ENCODE measurements at regions not wholly inside any gene's neighbourhood (a gene's known extent, or its start where the extent isn't known, plus 50 kb on each side); places are given as distances from the start of the nearest gene placed in this dataset.

DNA sequence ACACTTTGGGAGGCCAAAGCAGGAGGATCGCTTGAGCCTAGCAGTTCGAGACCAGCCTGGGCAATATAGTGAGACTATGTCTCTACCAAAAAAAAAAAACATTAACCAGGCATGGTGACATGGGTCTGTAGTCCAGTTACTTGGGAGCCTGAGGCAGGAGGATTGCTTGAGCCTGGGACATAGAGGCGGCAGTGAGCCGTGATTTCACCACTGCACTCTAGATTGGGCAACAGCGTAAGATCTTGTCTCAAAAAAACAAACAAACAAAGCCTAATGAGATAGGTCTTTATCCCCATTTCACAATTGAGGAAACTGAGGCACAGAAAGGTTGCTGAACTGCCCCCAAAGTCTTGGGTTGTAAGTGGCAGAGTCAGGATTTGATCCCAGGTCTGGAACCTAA lies 70.5 kb upstream of the RAD23B start:
- H3K4me3 Mint-ChIP-seq: no peak overlapping the region
- H3K36me3 Mint-ChIP-seq (ENCODE audit: low read depth): no peaks in the 10 kb centered on the region
- ATAC-seq: no peak
- peaks cover 6% of the 10 kb centered on the region for H3K4me1 Mint-ChIP-seq
- peaks cover 19% of the 10 kb centered on the region for H3K27me3 Mint-ChIP-seq
- no peaks in the 10 kb centered on the region for H3K9me3 ChIP-seq (ENCODE audit: control insufficient read depth, low read length, poor library complexity, severe bottlenecking)
- DNase-seq: no peak
- no peak overlapping the region for H3K27ac Mint-ChIP-seq

DNA sequence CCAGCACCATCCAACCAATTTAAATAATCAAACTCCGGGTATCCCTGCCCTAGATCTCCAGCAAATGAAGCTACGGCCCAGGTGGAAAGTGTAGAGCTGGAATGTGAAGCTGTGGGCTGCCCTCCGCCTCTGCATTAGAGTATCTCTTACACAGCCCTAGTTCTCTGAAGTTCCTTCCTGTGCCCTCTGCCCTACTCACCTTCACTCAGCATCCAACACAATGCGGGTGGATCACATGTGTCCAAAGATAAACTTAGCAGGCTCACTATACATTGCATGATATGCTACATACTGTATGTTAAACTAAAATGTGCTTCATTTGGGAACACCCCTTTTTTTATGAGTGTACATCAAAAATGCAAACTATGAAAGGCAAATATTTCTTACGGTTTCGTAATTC lies 70.0 kb upstream of the RAD23B start:
- H3K4me1 Mint-ChIP-seq: peaks cover 6% of the 10 kb centered on the region

DNA sequence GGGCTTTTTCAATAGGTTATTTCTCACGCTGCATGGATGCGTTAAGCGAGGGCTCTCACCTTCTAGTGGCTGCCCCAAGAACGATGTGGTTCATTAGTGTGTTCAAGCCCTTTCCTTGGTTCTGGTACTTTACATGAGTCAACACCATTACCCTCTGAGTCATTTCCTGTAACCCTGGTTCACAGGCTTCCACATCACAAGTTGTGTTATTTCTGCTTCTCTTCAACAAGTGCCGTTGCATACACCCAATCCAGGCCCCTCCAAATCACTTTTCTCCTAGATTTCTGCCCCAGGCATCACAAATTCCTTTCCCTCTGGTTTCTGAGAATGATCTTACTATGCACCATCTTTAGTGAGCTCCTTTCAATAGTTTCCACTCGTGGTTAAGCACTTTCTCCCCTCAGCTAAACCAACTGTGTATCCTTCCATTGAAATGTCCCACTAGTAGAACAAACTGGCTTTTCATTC lies 69.5 kb upstream of the RAD23B start:
- Mint-ChIP-seq H3K4me3 (no peak overlapping the region), H3K27ac (no peak overlapping the region), H3K4me1 (peaks cover 6% of the 10 kb centered on the region), H3K27me3 (peaks cover 19% of the 10 kb centered on the region), H3K36me3 (ENCODE audit: low read depth) (no peaks in the 10 kb centered on the region)
- H3K9me3 ChIP-seq (ENCODE audit: control insufficient read depth, low read length, poor library complexity, severe bottlenecking): no peaks in the 10 kb centered on the region
- DNase-seq (no peak), ATAC-seq (peak; percentile 71)

More for the DNA sequence above, 70.0 kb upstream of the RAD23B start:
- ATAC-seq (no peak), DNase-seq (no peak)
- H3K36me3 Mint-ChIP-seq (ENCODE audit: low read depth): no peaks in the 10 kb centered on the region
- H3K27ac Mint-ChIP-seq: no peak overlapping the region
- no peaks in the 10 kb centered on the region for H3K9me3 ChIP-seq (ENCODE audit: control insufficient read depth, low read length, poor library complexity, severe bottlenecking)
- no peak overlapping the region for H3K4me3 Mint-ChIP-seq
- peaks cover 19% of the 10 kb centered on the region for H3K27me3 Mint-ChIP-seq

DNA sequence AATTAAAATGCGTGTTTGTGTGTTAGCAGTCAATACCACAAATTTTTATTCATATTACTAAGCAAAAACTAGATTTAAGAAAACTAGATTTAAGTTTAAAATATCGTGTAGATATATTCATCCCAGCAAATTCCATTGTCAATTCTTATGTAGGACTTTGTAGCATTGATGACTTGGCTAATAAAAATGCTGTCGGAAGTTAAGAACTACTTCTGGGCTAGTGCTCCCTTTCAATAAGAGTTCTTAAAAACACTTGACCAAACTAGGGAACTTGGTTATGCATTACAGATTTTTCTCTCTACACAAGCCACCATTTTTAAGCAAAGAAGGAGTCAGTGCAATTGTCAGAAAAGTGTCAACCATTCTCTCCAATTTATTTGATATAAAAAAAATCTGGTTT lies 68.7 kb upstream of the RAD23B start:
- H3K4me1 Mint-ChIP-seq: peaks cover 6% of the 10 kb centered on the region
- no peaks in the 10 kb centered on the region for H3K36me3 Mint-ChIP-seq (ENCODE audit: low read depth)
- no peak for DNase-seq
- no peak overlapping the region for H3K4me3 Mint-ChIP-seq
- no peak overlapping the region for H3K27ac Mint-ChIP-seq
- H3K27me3 Mint-ChIP-seq: peaks cover 19% of the 10 kb centered on the region
- ATAC-seq: no peak
- no peaks in the 10 kb centered on the region for H3K9me3 ChIP-seq (ENCODE audit: control insufficient read depth, low read length, poor library complexity, severe bottlenecking)

DNA sequence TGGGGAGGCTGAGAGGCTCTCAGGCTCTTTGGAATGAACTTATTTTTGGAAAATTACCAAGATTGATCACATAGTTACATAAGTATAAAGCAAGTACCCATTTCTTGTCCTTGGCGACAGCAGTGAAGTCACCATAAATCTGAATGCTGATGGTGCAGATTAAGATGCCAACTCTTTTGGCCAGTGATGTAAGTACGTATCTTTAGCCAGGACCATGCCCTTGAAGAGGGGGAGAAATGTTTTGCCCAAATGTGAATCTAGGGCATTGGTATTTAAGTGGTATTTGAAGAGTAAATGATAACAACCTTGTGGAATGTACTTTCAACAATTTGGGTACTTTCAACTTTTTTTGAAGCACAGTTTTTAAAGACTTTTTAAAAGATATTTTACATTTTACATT lies 68.2 kb upstream of the RAD23B start:
- no peak for DNase-seq
- H3K9me3 ChIP-seq (ENCODE audit: control insufficient read depth, low read length, poor library complexity, severe bottlenecking): no peaks in the 10 kb centered on the region
- H3K36me3 Mint-ChIP-seq (ENCODE audit: low read depth): no peaks in the 10 kb centered on the region
- ATAC-seq: no peak
- peaks cover 23% of the 10 kb centered on the region for H3K27me3 Mint-ChIP-seq
- H3K4me1 Mint-ChIP-seq: peaks cover 6% of the 10 kb centered on the region
- no peak overlapping the region for H3K4me3 Mint-ChIP-seq
- H3K27ac Mint-ChIP-seq: no peak overlapping the region

DNA sequence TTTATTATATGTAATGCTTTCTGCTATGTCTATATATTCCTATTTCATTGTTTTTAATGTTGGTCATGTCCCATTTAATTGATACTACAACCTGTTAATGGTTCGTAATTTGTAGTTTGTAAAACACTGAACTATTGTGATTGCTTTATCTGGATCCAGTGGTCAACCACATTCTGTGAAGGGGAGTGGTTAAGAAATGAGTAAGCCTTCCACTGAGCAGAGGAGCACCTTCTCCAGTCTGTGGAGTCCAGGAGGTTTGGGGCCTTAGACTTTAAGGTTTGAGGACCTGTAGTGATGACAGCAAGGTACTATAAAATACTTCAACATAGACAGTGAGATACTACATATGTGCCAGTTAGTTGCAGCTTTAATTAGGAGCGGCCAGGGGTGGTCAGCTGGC lies 67.7 kb upstream of the RAD23B start:
- H3K27ac Mint-ChIP-seq: no peak overlapping the region
- ATAC-seq: no peak

DNA sequence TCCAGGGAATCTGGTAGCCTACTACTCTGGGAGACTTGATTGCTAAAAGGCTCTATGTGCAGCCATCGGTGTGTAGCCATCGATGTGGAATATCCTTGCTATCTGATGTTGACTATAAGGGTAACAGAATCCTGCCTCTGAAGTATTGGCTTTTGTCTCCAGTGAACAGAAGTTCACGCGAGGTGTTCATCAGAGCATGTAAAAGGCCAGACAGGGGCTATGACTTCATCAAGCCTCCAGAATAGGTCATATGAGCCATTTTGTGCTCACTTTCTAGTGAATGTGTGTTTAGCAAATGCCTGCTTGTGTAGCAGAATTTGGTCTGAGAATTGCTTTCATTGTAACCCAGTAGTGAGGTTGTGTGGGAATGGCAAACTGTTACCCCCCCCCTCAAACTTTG lies 66.8 kb upstream of the RAD23B start:
- no peak overlapping the region for H3K4me3 Mint-ChIP-seq

More for the DNA sequence above, 67.7 kb upstream of the RAD23B start:
- Mint-ChIP-seq H3K36me3 (ENCODE audit: low read depth) (no peaks in the 10 kb centered on the region), H3K4me3 (no peak overlapping the region), H3K27me3 (peaks cover 24% of the 10 kb centered on the region), H3K4me1 (peaks cover 6% of the 10 kb centered on the region)
- no peaks in the 10 kb centered on the region for H3K9me3 ChIP-seq (ENCODE audit: control insufficient read depth, low read length, poor library complexity, severe bottlenecking)
- no peak for DNase-seq

DNA sequence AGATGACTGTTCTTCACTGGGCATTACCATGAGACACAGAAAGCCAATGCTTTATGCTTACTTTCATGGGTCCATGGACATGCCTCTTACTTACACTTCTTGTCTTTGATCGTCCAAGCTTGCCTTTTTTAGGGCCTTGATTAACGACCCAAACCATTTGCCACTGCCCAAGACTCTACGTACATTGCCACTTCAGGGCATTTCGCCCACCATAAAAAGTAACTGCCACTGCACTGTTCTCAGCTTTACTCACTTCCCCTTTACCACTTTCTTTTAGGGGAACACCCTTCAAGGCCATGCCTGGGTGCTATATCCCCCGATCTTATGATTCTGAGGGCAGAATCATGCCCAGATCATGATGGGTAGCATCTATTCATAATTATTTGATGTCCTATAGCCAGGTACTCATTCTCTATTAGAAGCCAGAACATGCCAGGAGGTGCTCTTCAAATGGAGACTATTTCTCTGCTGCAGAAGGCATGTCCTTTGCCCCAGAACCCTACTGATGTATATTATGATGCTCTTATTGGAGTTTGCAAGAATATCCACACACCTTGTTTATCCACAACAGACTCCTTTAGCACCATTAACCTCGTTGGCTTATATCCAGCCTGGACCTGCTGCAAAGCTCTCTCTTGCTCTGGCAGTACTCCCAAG lies 64.1 kb upstream of the RAD23B start:
- Mint-ChIP-seq H3K36me3 (ENCODE audit: low read depth) (peaks cover 3% of the 10 kb centered on the region), H3K27ac (no peak overlapping the region), H3K4me1 (no peaks in the 10 kb centered on the region), H3K4me3 (no peak overlapping the region), H3K27me3 (peaks cover 22% of the 10 kb centered on the region)
- ATAC-seq: no peak
- DNase-seq: no peak
- no peaks in the 10 kb centered on the region for H3K9me3 ChIP-seq (ENCODE audit: control insufficient read depth, low read length, poor library complexity, severe bottlenecking)

More for the DNA sequence above, 66.8 kb upstream of the RAD23B start:
- H3K27me3 Mint-ChIP-seq: peaks cover 16% of the 10 kb centered on the region
- H3K4me1 Mint-ChIP-seq: peaks cover 6% of the 10 kb centered on the region
- no peak overlapping the region for H3K27ac Mint-ChIP-seq
- H3K9me3 ChIP-seq (ENCODE audit: control insufficient read depth, low read length, poor library complexity, severe bottlenecking): no peaks in the 10 kb centered on the region
- DNase-seq (no peak), ATAC-seq (no peak)
- no peaks in the 10 kb centered on the region for H3K36me3 Mint-ChIP-seq (ENCODE audit: low read depth)

DNA sequence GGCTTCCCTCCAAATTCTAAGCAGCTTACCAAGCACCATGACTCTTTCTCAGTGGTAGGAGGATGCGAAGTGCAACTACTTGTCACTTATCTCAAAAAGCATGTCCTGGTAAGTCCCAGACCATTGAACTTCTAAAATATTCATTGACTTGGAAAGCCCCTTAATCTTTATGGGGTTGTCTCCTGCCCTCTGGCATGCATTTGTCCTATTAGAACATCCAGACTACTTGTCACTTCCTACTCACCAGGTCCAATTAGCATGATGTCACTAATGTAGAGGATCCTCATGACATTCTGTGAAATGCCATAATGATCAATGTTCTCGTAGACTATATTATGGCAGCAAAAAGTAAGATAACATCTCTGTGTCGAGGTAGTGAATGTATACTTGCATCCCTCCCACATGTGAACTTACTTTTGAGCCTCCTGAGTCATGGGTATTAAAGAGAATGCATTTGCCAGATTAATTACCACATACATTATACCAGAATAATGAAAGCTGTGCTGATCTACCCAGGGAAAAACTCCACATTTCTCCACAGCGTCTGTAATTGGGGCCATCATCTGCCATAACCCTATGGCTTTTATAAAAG lies 63.5 kb upstream of the RAD23B start:
- H3K27ac Mint-ChIP-seq: no peak overlapping the region
- ATAC-seq (no peak), DNase-seq (no peak)
- H3K4me3 Mint-ChIP-seq: no peak overlapping the region
- H3K27me3 Mint-ChIP-seq: peaks cover 23% of the 10 kb centered on the region
- no peaks in the 10 kb centered on the region for H3K9me3 ChIP-seq (ENCODE audit: control insufficient read depth, low read length, poor library complexity, severe bottlenecking)
- H3K4me1 Mint-ChIP-seq: no peaks in the 10 kb centered on the region
- peaks cover 3% of the 10 kb centered on the region for H3K36me3 Mint-ChIP-seq (ENCODE audit: low read depth)

DNA sequence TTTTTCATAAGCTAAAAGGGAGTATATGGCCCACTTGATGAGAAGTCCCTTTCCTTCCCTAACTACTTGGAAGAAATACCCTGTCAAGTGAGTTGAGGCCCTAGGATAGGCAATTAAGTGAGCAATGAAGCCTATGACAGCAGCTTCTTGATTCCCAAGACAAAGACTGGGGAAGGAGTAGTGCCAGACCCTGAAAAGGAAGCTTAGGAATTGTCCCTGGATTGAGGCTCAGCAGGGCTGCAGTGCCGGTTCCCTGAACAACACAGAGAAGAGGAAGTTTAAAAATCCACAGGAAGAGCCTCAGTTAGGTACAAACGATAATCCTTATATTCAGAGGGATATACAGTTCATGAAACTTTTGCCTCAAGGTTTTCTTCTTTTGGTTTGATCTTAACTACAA lies 61.8 kb upstream of the RAD23B start:
- Mint-ChIP-seq H3K36me3 (ENCODE audit: low read depth) (peaks cover 3% of the 10 kb centered on the region), H3K4me1 (no peaks in the 10 kb centered on the region), H3K27me3 (peaks cover 34% of the 10 kb centered on the region), H3K27ac (no peak overlapping the region), H3K4me3 (no peak overlapping the region)
- ATAC-seq (no peak), DNase-seq (no peak)
- no peaks in the 10 kb centered on the region for H3K9me3 ChIP-seq (ENCODE audit: control insufficient read depth, low read length, poor library complexity, severe bottlenecking)

DNA sequence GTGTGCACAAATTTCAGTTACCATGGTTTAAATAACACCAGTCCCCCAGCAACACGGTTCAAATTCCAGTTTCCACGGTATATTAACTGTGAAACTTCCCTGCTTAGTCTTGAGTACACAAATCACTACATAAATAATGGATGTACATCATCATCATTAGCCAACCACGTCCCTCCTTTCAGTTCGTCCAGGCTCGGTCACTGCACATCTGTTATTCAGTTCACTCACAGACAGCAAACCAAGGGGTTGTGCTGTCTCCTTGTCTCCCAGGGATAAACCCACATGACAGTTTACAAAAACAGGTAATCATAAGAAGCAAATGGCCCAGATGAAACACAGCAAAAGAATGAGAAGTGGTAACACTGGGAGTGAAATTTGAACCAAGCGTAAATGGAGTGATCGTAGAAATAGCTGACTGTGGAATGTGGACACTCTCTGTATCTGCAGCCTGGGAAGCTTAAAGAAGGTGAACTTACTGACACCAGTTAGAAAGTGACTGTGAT lies 61.0 kb upstream of the RAD23B start:
- no peaks in the 10 kb centered on the region for H3K9me3 ChIP-seq (ENCODE audit: control insufficient read depth, low read length, poor library complexity, severe bottlenecking)
- DNase-seq (no peak), ATAC-seq (no peak)
- H3K4me3 Mint-ChIP-seq: no peak overlapping the region
- H3K4me1 Mint-ChIP-seq: no peaks in the 10 kb centered on the region
- H3K36me3 Mint-ChIP-seq (ENCODE audit: low read depth): peaks cover 3% of the 10 kb centered on the region
- H3K27me3 Mint-ChIP-seq: peaks cover 28% of the 10 kb centered on the region
- no peak overlapping the region for H3K27ac Mint-ChIP-seq

DNA sequence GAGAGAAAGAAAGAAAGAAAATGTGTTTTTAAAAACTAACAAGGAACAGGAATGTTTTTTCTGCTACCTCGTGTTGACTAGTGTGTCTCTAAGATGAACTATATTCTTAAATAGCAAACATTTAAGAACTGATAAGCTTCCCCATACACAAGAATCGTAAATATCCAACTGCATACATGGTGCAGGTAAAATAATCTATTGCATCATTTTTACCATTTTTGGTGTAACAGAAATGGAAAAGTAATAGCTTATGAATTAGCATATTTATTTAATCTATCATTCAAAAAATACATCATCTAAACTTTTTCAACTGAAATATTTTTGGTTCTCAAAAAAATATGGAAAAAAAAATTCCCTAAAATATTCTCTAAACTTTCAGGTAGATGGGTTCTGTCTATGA lies 59.7 kb upstream of the RAD23B start:
- H3K9me3 ChIP-seq (ENCODE audit: control insufficient read depth, low read length, poor library complexity, severe bottlenecking): no peaks in the 10 kb centered on the region
- Mint-ChIP-seq H3K36me3 (ENCODE audit: low read depth) (peaks cover 3% of the 10 kb centered on the region), H3K4me3 (no peak overlapping the region), H3K27ac (no peak overlapping the region), H3K4me1 (no peaks in the 10 kb centered on the region), H3K27me3 (peaks cover 31% of the 10 kb centered on the region)
- ATAC-seq (no peak), DNase-seq (no peak)

DNA sequence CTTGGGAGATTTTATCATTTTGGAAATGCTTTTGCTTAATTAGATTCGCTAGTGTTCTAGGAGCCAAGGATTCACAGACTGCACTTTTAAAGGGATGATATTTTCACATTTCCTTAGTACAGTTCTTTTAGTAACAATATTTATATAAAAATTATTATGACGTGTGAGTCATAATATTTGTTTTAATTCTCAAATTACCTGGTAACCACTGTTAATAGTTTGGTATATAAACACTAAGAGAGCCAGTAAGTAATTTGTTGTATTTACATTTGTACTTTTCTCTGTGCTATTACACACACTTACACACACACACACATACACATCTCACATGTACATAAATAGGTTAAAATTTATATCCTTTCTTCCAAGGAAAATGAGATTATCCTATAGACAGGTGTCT lies 58.8 kb upstream of the RAD23B start:
- Mint-ChIP-seq H3K36me3 (ENCODE audit: low read depth) (peaks cover 3% of the 10 kb centered on the region), H3K4me1 (no peaks in the 10 kb centered on the region), H3K27ac (no peak overlapping the region), H3K4me3 (no peak overlapping the region), H3K27me3 (peaks cover 39% of the 10 kb centered on the region)
- H3K9me3 ChIP-seq (ENCODE audit: control insufficient read depth, low read length, poor library complexity, severe bottlenecking): no peaks in the 10 kb centered on the region
- ATAC-seq: no peak
- no peak for DNase-seq

DNA sequence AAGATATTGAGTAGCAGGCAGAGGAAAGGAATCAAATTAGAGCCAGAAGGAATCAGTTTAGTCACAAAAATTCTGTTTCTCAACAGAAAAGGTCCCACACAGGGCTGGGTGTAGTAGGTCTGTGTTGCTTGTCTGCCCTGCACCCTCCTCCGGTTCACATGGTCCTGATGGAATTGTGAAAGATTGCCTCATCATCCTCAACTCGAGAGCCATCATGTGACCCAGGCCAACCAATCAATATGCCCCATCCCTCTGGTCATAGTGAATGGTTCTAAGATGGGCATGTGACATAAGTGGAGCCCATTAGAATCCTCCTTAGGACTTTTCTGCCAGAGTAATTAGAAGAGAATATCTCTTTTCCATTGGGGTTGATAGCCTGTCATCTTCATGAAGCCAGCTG lies 56.7 kb upstream of the RAD23B start:
- no peaks in the 10 kb centered on the region for H3K4me1 Mint-ChIP-seq
- H3K27ac Mint-ChIP-seq: no peak overlapping the region
- H3K9me3 ChIP-seq (ENCODE audit: control insufficient read depth, low read length, poor library complexity, severe bottlenecking): no peaks in the 10 kb centered on the region
- H3K27me3 Mint-ChIP-seq: peaks cover 56% of the 10 kb centered on the region
- no peak overlapping the region for H3K4me3 Mint-ChIP-seq
- ATAC-seq: no peak
- H3K36me3 Mint-ChIP-seq (ENCODE audit: low read depth): peaks cover 3% of the 10 kb centered on the region
- no peak for DNase-seq

All from T-helper 17 cell (primary cell).